22Rv1 (cell line): ENCODE measurements at regions not wholly inside any gene's neighbourhood (a gene's known extent, or its start where the extent isn't known, plus 50 kb on each side); places are given as distances from the start of the nearest gene placed in this dataset.

Source experiments
- CTCF ChIP-seq: fragments of 450-650 bp; IDR thresholded peaks from 2 replicates; pipeline ENCODE4 v1.5.1; 2017; ENCODE audit warnings: mild to moderate bottlenecking
- ZFX ChIP-seq: fragments of 450-650 bp; IDR thresholded peaks from 2 replicates; pipeline ENCODE4 v1.6.1; 2017; ENCODE audit warnings: antibody characterized with exemption, borderline replicate concordance

GRCh38 chr5:9951865-9952516 is 297.7 kb downstream of the ATPSCKMT start:
- TF ChIP-seq CTCF (no peak), ZFX (no peak)
